ENCODE measurements at regions not wholly inside any gene's neighbourhood (a gene's known extent, or its start where the extent isn't known, plus 50 kb on each side); places are given as distances from the start of the nearest gene placed in this dataset.

DNA sequence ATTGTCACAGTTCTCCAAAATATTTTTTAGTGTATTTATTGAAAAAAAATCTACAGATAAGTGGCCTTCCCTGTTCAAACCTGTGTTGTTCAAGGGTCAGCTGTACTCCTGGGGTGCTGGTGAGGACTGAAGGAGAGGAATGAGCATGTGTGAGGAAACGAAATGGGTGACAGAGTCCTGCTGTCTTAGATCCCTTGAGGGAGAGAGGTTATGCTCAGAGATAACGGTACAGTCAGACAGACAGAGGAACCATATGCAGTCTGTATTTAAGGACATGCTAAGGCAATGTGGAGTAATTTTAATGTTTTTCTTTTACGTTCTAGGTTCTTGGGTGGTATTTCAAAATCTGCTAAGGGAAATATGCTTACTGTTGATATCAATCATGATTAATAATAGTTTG lies 352.9 kb upstream of the RGS6 start:
- in situ Hi-C loops (cut with MboI; ENCODE audit: low pct_ligation_motif_present in 1 of 4, low pct_unique_long_range_greater_than_20kb in 1 of 4, low sequenced_read_pairs in 3 of 4) (no loop called here), intact Hi-C loops (cut with DNase I; ENCODE audit: low total_unique reads) (no loop called here)
- H3K27ac ChIP-seq: no peak overlapping the region
- WGBS, 2 donors (ENCODE audit: low coverage in 1 of 2): 88 to 91% methylated on average over 3 of the region's 3 CpGs
- DNase-seq: no peak
- peaks cover 0 to 12% (median 10%) of the 10 kb centered on the region in 4 donors for H3K4me1 ChIP-seq
- no peak overlapping the region for H3K4me3 ChIP-seq
- TF ChIP-seq EP300 (IDR thresholded peaks at IDR 0.05; ENCODE audit: low read depth) (no peak), POLR2A (IDR thresholded peaks at IDR 0.05) (no peak), POLR2AphosphoS5 (IDR thresholded peaks at IDR 0.05) (no peak)
- TF ChIP-seq, protein P1, sequence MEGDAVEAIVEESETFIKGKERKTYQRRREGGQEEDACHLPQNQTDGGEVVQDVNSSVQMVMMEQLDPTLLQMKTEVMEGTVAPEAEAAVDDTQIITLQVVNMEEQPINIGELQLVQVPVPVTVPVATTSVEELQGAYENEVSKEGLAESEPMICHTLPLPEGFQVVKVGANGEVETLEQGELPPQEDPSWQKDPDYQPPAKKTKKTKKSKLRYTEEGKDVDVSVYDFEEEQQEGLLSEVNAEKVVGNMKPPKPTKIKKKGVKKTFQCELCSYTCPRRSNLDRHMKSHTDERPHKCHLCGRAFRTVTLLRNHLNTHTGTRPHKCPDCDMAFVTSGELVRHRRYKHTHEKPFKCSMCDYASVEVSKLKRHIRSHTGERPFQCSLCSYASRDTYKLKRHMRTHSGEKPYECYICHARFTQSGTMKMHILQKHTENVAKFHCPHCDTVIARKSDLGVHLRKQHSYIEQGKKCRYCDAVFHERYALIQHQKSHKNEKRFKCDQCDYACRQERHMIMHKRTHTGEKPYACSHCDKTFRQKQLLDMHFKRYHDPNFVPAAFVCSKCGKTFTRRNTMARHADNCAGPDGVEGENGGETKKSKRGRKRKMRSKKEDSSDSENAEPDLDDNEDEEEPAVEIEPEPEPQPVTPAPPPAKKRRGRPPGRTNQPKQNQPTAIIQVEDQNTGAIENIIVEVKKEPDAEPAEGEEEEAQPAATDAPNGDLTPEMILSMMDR (IDR thresholded peaks at IDR 0.05): no peak
- no peaks in the 10 kb centered on the region for H3K27me3 ChIP-seq
- no peaks in the 10 kb centered on the region for H3K9me3 ChIP-seq
- H3K36me3 ChIP-seq: no peaks in the 10 kb centered on the region

DNA sequence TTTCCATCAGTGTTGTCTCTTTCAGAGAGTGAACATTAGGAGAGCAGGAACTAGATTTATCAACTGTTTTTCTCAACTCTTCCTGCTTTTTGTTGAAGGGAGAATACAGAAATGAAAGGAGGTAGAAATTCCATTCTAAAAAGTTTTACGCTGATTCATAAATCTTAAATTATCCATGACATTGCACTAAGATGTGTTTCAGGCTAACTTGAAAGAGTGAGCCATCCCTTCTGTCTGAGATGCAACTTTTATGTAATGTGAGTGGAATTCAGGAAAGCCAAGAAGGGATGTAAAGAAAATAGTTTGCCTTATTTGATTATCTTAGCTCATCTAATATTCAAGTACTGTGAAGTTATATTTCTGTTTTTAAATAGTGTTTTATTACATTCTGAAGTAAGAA lies 349.5 kb upstream of the RGS6 start:
- H3K4me1 ChIP-seq: peaks cover 0 to 14% (median 10%) of the 10 kb centered on the region in 4 donors
- intact Hi-C loops (cut with DNase I; ENCODE audit: low total_unique reads): no loop called here
- H3K36me3 ChIP-seq: no peaks in the 10 kb centered on the region
- in situ Hi-C loops (cut with MboI; ENCODE audit: low pct_ligation_motif_present in 1 of 4, low pct_unique_long_range_greater_than_20kb in 1 of 4, low sequenced_read_pairs in 3 of 4): no loop called here
- H3K27me3 ChIP-seq: no peaks in the 10 kb centered on the region
- no peak overlapping the region for H3K27ac ChIP-seq
- WGBS, 2 donors (ENCODE audit: low coverage in 1 of 2): 69 to 98% methylated on average over 1 of the region's 1 CpG
- TF ChIP-seq EP300 (IDR thresholded peaks at IDR 0.05; ENCODE audit: low read depth) (no peak), POLR2A (IDR thresholded peaks at IDR 0.05) (no peak), POLR2AphosphoS5 (IDR thresholded peaks at IDR 0.05) (no peak)
- TF ChIP-seq, protein P1 (IDR thresholded peaks at IDR 0.05): no peak
- H3K4me3 ChIP-seq: no peak overlapping the region
- DNase-seq: no peak
- H3K9me3 ChIP-seq: no peaks in the 10 kb centered on the region

DNA sequence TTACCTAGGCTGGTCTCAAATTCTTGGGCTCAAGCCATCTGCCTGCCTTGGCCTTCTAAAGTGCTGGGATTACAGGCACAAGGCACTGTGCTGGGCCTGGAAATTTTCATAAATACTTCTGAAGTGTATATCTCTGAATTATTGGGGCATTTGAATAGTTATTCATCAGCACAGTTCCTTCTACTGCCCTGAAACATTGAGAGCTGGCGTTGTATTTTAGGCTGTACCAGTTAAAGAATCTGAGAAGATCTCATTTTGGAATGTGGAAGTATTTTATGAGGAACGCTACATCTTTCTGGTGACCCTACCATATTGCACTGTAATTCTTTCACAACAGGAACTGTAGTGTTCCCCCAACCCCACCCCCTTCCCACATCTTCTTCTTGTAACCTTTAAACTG lies 349.0 kb upstream of the RGS6 start:
- no peak overlapping the region for H3K27ac ChIP-seq
- 84% methylated on average over 2 of the region's 2 CpGs; no CpG with 5 or more reads in 1 of the 2 donors for WGBS, 2 donors (ENCODE audit: low coverage in 1 of 2)
- no peaks in the 10 kb centered on the region for H3K9me3 ChIP-seq
- H3K4me1 ChIP-seq: peaks cover 0 to 14% (median 10%) of the 10 kb centered on the region in 4 donors
- intact Hi-C loops (cut with DNase I; ENCODE audit: low total_unique reads) (no loop called here), in situ Hi-C loops (cut with MboI; ENCODE audit: low pct_ligation_motif_present in 1 of 4, low pct_unique_long_range_greater_than_20kb in 1 of 4, low sequenced_read_pairs in 3 of 4) (no loop called here)
- no peak for DNase-seq
- H3K36me3 ChIP-seq: no peaks in the 10 kb centered on the region
- no peaks in the 10 kb centered on the region for H3K27me3 ChIP-seq
- no peak overlapping the region for H3K4me3 ChIP-seq
- TF ChIP-seq POLR2AphosphoS5 (IDR thresholded peaks at IDR 0.05) (no peak), EP300 (IDR thresholded peaks at IDR 0.05; ENCODE audit: low read depth) (no peak), POLR2A (IDR thresholded peaks at IDR 0.05) (no peak)
- TF ChIP-seq, protein P1 (IDR thresholded peaks at IDR 0.05): no peak

DNA sequence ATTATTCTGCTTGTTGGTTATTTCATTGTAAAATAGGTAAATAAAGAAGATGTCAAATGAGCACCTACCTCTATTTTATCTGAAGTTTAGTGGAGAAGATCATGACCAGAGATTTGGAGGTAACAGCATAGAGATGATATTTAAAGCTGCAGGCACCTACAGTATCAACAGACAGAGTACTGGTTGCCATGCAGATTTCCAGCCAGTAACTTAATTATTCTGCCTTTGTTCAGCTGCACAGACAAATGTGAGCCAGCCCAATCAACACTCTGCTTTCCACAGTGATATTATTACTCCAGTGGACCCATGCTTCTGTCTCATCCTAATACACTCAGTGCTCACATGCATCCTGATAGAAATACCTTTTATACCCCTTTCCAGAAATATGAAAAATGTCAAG lies 348.5 kb upstream of the RGS6 start:
- in situ Hi-C loops (cut with MboI; ENCODE audit: low pct_ligation_motif_present in 1 of 4, low pct_unique_long_range_greater_than_20kb in 1 of 4, low sequenced_read_pairs in 3 of 4): no loop called here

More for the DNA sequence above, 348.5 kb upstream of the RGS6 start:
- TF ChIP-seq POLR2A (IDR thresholded peaks at IDR 0.05) (no peak), POLR2AphosphoS5 (IDR thresholded peaks at IDR 0.05) (no peak), EP300 (IDR thresholded peaks at IDR 0.05; ENCODE audit: low read depth) (no peak)
- TF ChIP-seq, protein P1 (IDR thresholded peaks at IDR 0.05): no peak
- H3K4me3 ChIP-seq: no peak overlapping the region
- no peak for DNase-seq
- no peaks in the 10 kb centered on the region for H3K9me3 ChIP-seq
- no peaks in the 10 kb centered on the region for H3K36me3 ChIP-seq
- peaks cover 0 to 14% (median 10%) of the 10 kb centered on the region in 4 donors for H3K4me1 ChIP-seq
- H3K27me3 ChIP-seq: no peaks in the 10 kb centered on the region
- intact Hi-C loops (cut with DNase I; ENCODE audit: low total_unique reads): no loop called here
- no peak overlapping the region for H3K27ac ChIP-seq

Data from transverse colon (tissue), 4 donors.